HG02759 (cell line): ENCODE measurements at regions not wholly inside any gene's neighbourhood (a gene's known extent, or its start where the extent isn't known, plus 50 kb on each side); places are given as distances from the start of the nearest gene placed in this dataset.

Experiments used
- ATAC-seq: cut with Tn5 transposase; IDR thresholded peaks from one replicate; pipeline ENCODE4 v1.9.1; 2021; ENCODE audit warnings: mild to moderate bottlenecking, moderate library complexity; ENCODE audit not compliant: unreplicated experiment

DNA sequence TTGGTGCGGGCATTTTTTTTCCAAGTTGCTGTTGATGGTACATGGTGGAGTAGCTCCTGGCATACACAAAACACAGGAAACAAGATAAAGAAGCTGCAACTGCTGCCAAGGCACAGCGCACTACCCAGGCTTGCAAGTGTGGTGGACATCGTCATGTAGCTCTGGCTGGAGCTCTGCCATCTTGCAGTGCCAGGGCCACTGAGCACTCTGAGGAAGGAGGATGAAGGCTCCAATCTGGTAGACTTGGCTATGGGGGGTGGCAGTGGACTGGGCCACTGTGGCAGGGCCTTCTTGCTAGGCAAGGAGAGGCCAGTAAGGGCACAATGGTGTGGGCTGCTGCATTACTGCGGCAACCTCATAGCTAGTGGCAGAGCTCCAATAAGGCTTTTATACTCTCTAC is 263.5 kb downstream of the CENPW start:
- ATAC-seq: no peak

DNA sequence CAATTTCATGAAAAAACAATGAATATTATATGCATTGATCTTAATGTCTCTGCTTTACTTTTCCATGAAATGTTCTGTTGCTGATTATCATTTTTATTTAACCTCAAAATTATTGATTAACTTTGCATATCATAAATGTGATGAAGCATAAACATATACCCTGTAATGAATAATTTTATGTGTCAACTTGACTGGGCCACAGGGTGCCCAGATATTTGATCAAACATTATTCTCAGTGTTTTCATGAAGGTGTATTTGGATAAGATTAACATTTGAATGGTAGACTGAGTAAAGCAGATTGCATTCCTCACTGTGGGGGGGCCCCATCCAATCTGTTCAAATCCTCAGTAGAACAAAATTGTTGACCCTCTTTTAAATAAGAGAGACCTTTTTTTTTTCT is 265.2 kb downstream of the CENPW start:
- ATAC-seq: no peak

DNA sequence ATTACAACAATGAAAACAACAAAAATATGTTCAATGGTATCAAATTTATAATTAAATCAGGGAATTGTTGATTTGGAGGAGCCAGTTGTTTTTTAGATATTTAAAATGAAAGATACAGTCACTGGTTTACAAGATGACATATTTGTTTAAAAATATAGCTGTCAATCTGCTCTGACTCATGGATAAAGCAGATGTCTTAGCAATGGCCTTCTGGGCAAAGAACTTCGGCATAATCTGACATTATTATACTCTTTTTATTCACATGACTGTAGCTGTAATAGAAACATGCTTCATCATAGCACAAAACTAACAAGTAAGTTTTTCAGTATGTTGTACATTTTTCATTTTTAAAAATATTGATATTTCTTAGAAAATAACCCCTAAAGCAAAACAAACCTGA is 267.4 kb downstream of the CENPW start:
- no peak for ATAC-seq

DNA sequence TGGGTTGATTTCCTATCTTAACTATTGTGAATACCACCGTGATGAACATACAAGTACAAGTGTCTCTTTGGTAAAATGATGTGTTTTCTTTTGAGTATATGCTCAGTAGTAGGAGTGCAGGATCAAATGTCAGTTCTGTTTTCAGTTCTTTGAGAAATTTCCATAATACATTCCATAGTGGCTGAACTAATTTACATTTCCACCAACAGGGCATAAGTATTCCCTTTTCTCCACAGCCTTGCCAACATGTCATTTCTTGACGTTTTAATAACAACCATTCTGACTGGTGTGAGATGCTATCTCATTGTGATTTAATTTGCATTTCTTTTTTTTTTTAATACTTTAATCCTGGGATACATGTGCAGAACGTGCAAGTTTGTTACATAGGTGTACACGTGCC is 268.8 kb downstream of the CENPW start:
- ATAC-seq: no peak

DNA sequence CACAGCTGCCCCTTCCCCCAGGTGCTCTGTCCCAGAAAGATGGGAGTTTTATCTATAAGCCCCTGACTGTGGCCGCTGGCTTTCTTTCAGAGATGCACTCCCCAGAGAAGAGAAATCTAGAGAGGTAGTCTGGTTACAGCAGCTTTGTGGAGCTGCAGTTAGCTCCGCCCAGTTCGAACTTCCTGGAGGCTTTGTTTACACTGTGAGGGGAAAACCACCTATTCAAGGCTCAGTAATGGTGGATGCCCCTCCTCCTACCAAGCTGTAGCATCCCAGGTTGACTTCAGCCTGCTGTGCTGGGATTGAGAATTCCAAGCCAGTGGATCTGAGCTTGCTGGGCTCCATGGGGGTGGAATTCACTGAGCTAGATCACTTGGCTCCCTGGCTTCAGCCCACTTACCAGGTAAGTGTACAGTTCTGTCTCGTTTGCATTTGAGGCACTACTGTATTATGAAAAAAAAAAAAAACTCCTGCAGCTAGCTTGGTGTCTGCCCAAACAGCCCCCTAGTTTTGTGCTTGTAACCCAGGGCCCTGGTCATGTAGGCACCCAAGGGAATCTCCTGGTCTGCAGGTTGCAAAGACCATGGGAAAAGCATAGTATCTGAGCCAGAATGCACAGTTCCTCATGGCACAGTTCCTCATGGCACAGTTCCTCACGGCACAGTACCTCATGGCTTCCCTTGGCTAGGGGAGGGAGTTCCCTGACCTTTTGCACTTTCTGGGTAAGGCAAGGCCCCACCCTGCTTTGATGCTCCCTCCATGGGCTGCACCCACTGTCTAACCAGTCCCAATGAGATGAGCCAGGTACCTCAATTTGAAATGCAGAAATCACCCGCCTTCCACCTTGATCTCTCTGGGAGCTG is 275.0 kb downstream of the CENPW start:
- ATAC-seq: peak; percentile 72

DNA sequence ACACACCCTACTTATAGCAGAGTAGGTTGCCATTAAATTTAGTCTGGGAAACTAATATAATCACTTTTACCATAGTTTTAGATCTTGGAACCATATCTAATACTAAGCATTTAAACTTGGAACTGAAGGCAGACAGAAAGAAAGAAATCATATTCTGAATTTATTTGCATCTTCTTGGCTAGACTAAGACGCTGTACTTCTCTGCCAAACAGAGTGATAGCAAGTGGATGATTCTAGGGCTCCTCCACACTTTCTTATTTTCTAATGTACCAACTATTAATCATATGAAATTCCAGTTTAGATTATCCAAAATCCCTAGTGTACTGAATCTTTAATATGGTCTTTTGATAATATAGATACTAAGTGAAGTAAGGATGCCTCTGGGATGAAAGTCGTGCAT is 277.0 kb downstream of the CENPW start:
- ATAC-seq: no peak

DNA sequence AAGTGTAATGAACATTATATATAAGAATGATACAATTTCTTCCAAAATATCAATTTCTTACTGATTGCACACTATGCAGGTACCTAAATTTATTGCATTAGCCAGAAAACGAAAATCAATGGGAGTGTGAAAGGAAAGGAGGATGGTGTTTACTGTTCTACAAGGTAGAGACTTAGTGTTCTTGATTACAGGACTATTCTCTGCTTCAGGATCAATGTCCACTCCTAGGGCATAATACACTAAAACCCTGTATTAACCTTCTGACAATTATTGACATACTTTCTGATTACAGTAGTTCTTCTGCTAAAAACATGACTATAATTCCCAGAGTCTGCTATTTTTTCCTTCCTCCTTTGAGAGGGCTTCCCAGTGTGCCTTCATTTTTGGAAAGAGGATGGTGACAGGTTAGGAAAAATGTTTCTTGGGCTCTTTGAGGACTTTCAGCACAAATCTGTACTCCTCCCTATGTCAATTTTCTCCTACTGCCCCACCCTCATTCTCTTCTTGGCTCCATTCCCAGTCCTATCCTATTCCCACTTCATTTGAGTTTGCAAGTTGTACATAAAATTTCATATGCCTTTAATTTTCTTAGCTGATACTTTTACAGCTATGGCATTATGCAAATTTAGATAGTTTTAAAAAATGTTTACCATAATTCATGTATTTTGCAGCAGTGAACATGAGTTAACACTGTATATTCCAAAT is 278.9 kb downstream of the CENPW start:
- ATAC-seq: no peak

DNA sequence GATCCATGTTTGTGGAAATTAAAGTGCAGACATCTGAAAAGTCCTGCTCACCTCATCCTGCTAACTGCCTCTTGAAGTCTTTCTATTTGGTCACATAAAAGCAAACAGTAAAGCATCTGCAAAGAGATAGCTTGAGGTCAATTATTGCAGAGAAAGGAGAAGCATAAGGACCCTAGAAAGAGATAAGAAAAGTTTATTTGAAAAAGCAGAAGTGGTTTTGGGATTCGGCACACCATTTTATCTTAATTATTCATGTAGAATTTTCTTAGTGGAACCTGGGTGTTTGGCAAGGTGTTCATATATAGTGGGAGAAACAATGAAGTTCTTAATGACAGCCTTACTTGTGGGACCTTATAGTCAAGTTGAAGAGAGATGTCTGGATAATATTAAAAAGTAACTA is 280.8 kb downstream of the CENPW start:
- no peak for ATAC-seq

DNA sequence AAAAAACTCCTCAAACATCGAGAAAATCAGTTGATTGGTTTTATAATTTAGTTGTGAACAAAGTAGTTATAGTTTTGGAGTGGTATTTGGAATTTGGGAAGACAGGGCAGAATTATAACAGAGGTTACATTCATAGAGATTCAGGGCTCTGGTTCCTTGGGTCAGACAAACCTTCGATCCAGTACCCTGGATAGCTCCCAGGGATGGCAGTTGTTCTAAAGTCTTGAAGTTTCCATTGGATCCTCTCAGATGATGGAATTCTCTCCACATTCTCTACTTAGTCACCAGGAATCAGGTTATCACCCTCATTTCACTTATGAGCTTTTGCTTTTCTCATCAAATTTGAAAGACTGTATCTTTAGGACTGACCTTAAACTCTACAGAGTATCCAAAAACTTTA is 285.1 kb downstream of the CENPW start:
- ATAC-seq: no peak

DNA sequence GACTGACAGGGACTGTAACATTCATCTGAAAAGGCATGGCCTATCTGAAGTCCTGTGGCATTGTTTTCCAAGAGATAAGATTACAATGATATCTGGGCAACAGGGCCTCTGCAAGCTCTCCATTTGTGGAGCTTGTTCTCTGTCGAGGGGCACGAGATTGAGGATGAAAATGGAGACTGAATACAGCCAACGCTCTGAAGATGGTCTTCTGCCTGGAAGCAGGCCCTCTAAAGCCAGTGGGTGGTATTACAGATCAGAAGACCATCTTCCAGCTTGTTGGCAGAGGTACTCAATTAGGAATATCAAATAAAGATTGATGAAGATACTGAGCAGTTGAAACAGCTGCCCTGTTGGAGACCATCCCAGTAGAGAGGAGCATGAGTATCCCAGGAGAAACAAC is 288.2 kb downstream of the CENPW start:
- peak; percentile 59 for ATAC-seq

DNA sequence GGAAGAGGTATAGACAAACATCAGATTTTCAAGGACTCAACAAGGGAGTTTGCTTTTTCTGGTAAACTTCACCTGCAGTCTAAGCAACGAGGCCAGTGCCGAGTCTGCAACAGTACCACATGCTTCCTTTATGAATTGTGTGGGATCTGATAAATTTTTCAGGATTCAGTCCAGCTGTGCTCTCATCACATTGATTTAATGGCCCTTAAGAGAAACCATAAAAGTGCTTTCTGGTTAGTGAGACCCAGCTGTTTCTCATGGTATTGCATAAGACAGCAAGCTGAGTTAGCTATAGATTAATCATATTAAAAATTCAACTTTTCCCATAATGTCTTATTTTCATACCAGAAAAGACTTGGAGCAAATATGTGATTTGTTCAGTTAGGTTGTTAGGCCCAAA is 291.4 kb downstream of the CENPW start:
- no peak for ATAC-seq

DNA sequence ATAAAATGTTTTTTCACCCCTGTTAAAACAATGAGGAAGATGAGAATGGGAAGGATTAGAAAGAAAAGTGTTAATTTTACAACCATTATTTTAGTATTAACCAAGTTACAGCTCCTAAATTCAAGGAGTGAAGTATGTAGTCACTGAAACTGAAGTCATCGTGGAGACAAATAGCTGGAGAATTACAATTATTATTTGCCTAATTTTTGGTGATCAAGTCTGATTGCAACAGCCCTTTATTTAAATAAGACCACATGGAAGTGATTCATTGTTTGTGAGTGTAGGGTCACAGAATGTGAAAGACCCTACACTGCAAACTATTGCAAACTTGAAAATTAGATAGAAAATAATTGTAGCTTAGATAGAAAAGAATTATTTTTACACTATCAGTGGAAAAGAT is 292.4 kb downstream of the CENPW start:
- no peak for ATAC-seq

DNA sequence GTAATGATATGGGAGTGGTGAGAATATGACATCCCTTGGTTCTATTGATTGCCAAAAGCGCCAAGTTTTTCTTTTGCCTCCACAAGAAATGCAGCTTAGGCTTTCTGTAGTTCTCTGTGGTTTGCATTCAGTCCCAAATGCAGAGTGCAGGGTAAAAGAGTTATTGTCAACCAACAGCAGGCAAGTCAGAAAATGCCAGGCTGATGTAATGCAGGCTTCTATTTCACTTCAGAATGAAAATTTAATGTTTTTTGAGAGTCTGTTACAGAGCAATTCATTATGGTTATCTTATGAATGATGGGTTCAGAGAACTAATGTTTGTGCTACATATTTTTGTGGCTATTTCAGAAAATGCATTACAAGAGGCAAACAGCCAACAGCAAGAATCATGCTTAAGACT is 293.5 kb downstream of the CENPW start:
- ATAC-seq: no peak

DNA sequence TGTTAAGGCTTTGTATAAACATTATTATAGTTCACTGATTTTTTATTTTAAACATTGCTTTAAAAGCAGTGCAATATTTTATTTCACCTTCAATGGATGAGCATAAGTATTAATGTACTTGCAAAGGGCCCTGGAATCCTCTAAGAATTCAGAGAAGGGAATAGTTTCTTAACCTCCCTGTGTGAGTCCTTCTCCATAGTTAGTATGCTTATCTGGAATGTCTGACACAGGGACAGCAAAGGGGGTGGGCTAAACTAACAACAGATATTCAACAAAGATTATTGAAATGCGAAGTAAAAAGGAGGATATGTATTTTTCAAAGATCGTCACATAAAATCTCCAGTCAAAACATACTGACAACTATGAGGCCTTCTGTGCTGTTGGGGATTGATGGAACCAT is 300.4 kb downstream of the CENPW start:
- no peak for ATAC-seq

DNA sequence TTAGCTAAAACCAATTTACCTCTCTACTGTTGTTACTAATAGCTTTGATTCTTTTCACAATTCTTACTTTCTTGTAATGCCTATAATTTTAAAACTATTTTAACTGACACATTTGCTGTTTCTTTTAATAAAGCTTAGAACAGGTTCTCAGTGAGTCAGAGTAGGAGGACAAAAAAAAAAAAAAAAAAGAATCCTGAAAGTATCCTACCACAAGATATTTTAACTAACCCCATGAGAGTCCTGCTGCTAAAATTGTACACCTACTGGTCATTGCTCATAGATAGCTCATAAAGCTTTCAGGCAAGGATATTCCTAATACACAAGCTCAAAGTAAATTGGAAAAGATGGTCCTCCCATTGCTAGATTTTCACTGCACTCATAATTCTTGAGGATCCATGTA is 301.0 kb downstream of the CENPW start:
- no peak for ATAC-seq

DNA sequence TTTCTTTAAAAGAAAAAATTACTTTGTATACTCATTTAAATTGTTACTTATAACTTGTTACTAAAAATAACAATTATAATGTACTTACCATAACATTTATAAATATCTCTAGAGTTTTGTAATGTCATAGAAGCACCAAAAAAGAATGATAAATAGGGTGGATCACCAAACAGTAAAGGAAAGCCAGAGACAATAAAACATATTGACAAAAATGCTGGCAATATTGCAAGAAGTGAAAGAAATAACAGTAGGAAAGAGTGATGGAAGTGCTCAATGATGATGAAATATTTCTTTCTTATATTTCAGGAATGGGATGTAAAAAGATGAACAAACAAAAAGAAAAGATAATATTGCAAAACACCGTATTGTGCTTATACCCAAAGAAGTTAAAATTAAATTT is 301.7 kb downstream of the CENPW start:
- no peak for ATAC-seq

DNA sequence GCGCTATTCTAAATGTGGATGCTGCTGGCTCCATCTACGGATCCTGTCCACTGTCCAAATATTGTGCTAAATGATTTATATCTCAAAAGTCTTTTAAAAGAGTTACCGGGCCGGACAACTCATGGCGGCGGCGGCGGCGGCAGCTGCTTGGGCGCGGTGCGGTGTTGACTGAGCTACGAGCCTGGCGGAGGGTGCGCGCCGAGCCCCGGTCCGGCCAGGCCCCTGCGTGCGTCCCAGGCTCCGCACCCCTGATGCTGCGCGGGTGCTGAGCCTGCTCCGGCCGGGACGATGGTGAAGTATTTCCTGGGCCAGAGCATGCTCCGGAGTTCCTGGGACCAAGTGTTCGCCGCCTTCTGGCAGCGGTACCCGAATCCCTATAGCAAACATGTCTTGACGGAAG is 303.4 kb downstream of the CENPW start:
- no peak for ATAC-seq

DNA sequence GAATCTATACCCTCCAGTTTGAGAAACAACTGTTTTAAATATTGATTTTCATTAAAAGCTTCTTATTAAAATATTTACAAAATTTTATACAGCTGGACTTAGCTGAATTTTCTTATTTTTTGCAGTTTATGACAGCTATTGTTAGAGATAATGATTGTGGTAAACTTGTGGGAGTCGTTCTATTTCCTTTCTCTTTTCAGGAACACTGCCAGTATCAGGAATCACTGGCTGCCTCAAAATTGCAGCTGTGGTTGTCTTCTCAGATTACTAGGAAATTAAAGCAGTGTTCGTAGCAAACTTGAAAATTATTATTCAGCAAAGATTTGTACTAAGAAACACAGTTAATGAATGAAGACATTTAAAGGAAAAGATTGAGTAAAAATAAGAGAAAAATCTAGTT is 311.0 kb downstream of the CENPW start:
- no peak for ATAC-seq

DNA sequence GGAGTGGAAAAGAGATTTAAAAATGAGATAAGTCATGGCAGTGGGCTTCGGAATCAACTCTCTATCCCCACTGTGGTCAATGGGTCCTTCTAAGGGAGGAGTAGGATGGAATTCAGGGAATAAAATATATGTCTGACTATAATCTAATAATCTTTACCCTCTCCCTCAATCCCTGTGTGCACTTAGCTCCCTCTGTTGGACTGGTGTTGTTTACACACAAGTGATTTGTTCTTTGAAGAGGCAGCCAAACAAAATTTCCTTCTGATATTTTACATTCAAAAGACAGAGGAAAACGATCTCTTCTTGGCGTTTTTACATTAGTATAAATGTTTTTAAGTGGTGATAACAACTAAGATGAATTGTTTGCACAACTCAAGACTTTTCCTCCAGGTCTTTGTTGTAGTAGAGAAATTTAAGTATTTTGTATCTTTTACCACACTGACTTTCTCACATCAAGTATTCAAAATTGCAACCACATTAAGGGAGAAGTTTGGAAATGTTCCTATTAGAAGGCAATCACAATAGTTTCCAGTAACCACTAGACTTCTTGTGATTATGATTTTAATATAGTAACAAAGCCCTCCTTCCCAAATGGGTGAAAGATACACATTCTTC is 317.8 kb downstream of the CENPW start:
- no peak for ATAC-seq

DNA sequence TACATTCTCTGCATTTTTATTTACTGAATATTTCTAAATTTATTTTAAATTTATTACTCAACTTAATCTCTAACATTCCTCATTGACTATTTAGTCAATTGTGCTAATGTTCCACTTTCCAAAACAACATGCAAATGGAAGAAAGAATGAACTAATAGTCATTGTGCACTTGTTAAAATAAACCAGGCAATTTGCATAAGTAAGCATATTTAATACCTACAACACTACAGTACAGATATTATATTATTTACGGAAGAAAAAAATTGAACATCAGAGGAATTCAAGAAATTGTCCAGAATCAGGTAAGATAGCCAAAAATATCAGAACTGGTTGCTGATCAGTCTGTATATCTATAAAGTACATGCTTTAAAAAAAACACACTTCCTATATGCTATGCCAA is 320.5 kb downstream of the CENPW start:
- ATAC-seq: no peak

DNA sequence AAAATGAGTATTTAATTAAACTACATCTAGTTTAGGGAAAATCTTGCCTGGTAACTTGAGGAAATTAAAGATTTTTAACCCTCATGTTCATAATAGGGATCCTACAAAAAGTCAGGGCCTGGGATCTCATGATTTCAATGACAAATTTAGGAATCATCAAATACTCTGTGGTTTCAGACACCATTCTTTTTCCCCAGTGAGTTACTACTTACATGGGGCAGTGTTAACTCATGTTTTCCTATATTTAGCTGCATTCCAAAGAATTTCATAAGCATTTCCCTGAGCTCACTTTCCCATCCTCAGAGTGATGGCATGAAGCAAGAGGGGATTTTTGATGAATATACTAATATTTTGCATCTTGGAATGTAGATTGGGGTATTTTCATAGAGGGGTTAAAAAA is 321.7 kb downstream of the CENPW start:
- ATAC-seq: no peak

DNA sequence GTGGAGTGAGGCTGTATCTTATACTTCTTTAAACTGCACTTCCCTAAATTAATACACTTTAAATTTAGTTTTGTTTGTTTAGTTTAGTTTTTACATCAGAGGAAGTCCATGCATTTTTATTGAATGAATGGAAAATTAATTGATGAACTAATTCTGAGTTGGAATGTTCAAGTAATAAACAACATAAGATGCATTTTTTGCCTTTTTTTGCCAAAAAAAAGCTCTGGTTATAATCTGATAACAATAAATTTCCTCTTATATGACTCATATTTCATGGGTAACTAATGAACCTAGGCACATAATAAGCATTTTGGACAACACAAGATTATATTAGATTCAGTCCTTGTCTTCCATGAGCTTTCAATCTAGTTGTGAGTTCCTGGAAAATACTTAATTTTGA is 323.1 kb downstream of the CENPW start:
- no peak for ATAC-seq
